B cell (primary cell): ENCODE measurements at regions not wholly inside any gene's neighbourhood (a gene's known extent, or its start where the extent isn't known, plus 50 kb on each side); places are given as distances from the start of the nearest gene placed in this dataset.

Experiments used
- ATAC-seq: fragments of 200-7000 bp; cut with Tn5 transposase; one replicate; pipeline ENCODE4 v1.10.0; 2021; ENCODE audit warnings: low read depth, mild to moderate bottlenecking, moderate number of reproducible peaks, moderate library complexity
- CTCF ChIA-PET: fragments of 350-600 bp; sonication (Branson Sonifier 250); formaldehyde crosslinking; loops from one replicate; lab custom pipeline; 2021; ENCODE audit warnings: antibody characterized with exemption, inconsistent platforms; lab: Charles Lee
- POLR2A ChIA-PET: fragments of 350-600 bp; sonication (Branson Sonifier 250); formaldehyde crosslinking; loops from one replicate; lab custom pipeline; 2021; ENCODE audit warnings: antibody characterized with exemption; lab: Charles Lee
- DNase-seq: peaks from one replicate; pipeline ENCODE4 v3.0.0; 2013
- H2AFZ ChIP-seq: 2 replicates; pipeline ENCODE4 v1.6.1; 2012; ENCODE audit warnings: mild to moderate bottlenecking, low read depth, low read length; ENCODE audit not compliant: insufficient read depth, poor library complexity, severe bottlenecking
- H3K27ac ChIP-seq, 2 donors: 1 replicate in 1 of 2; 2 replicates in 1 of 2; pipeline ENCODE4 v1.5.1; 2012 to 2013; ENCODE audit warnings: low read length in 2 of 2, mild to moderate bottlenecking in 2 of 2, moderate library complexity in 1 of 2
- H3K27me3 ChIP-seq, 4 experiments: fragments of 200-600 bp in 1 of 4; sonication (generic) in 1 of 4; replicated peaks in 1 of 4; 1 replicate in 2 of 4; 2 replicates in 2 of 4; pipeline versions ENCODE4 v1.6.1 to v1.7.0; 2013 to 2016; ENCODE audit warnings: low read length in 3 of 4, mild to moderate bottlenecking in 2 of 4, mixed read lengths in 1 of 4, moderate library complexity in 1 of 4; ENCODE audit not compliant: insufficient read depth in 4 of 4, control insufficient read depth in 3 of 4; ENCODE audit errors: control extremely low read depth in 1 of 4
- H3K36me3 ChIP-seq, 2 experiments: replicated peaks in 1 of 2; 1 replicate in 1 of 2; 2 replicates in 1 of 2; pipeline versions ENCODE4 v1.6.1 to v1.7.1; 2013; ENCODE audit warnings: low read length in 1 of 2; ENCODE audit not compliant: insufficient read depth in 2 of 2, control insufficient read depth in 1 of 2; ENCODE audit errors: control extremely low read depth in 1 of 2, extremely low read depth in 1 of 2
- H3K4me1 ChIP-seq, 2 donors: fragments of 200-600 bp in 1 of 2; sonication (generic) in 1 of 2; 1 replicate in 1 of 2; 2 replicates in 1 of 2; pipeline versions ENCODE4 v1.5.1 to v1.6.1; 2013 to 2017; ENCODE audit warnings: low read length in 2 of 2; ENCODE audit not compliant: control insufficient read depth in 2 of 2, insufficient read depth in 2 of 2
- H3K4me2 ChIP-seq: replicated peaks from 2 replicates; pipeline ENCODE3; 2012; ENCODE audit warnings: mild to moderate bottlenecking, low read depth, low read length; ENCODE audit not compliant: poor library complexity, severe bottlenecking
- H3K4me3 ChIP-seq, 5 experiments: fragments of 200-600 bp in 1 of 5; sonication (generic) in 1 of 5; 1 replicate in 3 of 5; 2 replicates in 2 of 5; pipeline versions ENCODE4 v1.5.1 to v1.7.0; 2011 to 2016; ENCODE audit warnings: low read length in 4 of 5, mild to moderate bottlenecking in 4 of 5, low read depth in 2 of 5, control low read depth in 1 of 5, moderate library complexity in 1 of 5; ENCODE audit not compliant: insufficient read depth in 1 of 5; ENCODE audit errors: control extremely low read depth in 1 of 5, extremely low read depth in 1 of 5
- H3K79me2 ChIP-seq: fragments of 200-600 bp; sonication (generic); one replicate; pipeline ENCODE4 v1.6.0; 2016; ENCODE audit warnings: low read length; ENCODE audit not compliant: control insufficient read depth, insufficient read depth
- H3K9ac ChIP-seq: fragments of 200-600 bp; sonication (generic); 2 replicates; pipeline ENCODE4 v1.6.1; 2017; ENCODE audit warnings: mild to moderate bottlenecking, low read length, moderate library complexity
- H3K9me3 ChIP-seq, 3 donors: one replicate each; pipeline versions ENCODE4 v1.6.1 to v1.7.1; 2013; ENCODE audit warnings: low read length in 2 of 3; ENCODE audit not compliant: control insufficient read depth in 2 of 3, insufficient read depth in 1 of 3; ENCODE audit errors: control extremely low read depth in 1 of 3
- H4K20me1 ChIP-seq: 2 replicates; pipeline ENCODE4 v1.6.0; 2012; ENCODE audit warnings: mild to moderate bottlenecking, low read length; ENCODE audit not compliant: insufficient read depth, control insufficient read depth, poor library complexity, severe bottlenecking
- H3K27ac Mint-ChIP-seq: one replicate; pipeline ENCODE4 v1.8.0; 2021; ENCODE audit warnings: mixed read lengths
- H3K27me3 Mint-ChIP-seq: one replicate; pipeline ENCODE4 v1.8.0; 2021; ENCODE audit warnings: mixed read lengths
- H3K4me1 Mint-ChIP-seq: one replicate; pipeline ENCODE4 v1.8.0; 2021; ENCODE audit warnings: mixed read lengths
- H3K4me3 Mint-ChIP-seq: one replicate; pipeline ENCODE4 v1.8.0; 2021; ENCODE audit warnings: mixed read lengths
- H3K9me3 Mint-ChIP-seq: one replicate; pipeline ENCODE4 v1.8.0; 2022; ENCODE audit warnings: mixed read lengths; ENCODE audit not compliant: insufficient read depth
- CTCF ChIP-seq: fragments of 200-600 bp; IDR thresholded peaks from one replicate; pipeline ENCODE4 v1.8.0; 2022; ENCODE audit warnings: antibody characterized with exemption, mild to moderate bottlenecking
- EZH2 ChIP-seq: IDR thresholded peaks from 2 replicates; pipeline ENCODE4 v1.6.1; 2012; ENCODE audit warnings: borderline replicate concordance, low read depth, mild to moderate bottlenecking, moderate library complexity, low read length; ENCODE audit not compliant: insufficient read depth, poor library complexity, severe bottlenecking
- whole genome bisulfite sequencing: methylation state at CpG from one replicate; pipeline ENCODE4 v1.1.5; 2013; ENCODE audit warnings: missing lambda C conversion rate; ENCODE audit not compliant: insufficient coverage; 5-methylcytosine and 5-hydroxymethylcytosine counted together
- intact Hi-C: fragments of 100-400 bp; cut with micrococcal nuclease; formaldehyde crosslinking; loops from one replicate; pipeline ENCODE4 v1.10.0; 2022

- no peaks in the 10 kb centered on the region for H3K4me1 ChIP-seq
- no peak overlapping the region for H2AFZ ChIP-seq
- ATAC-seq (no peak), DNase-seq (no peak)
- Mint-ChIP-seq H3K27ac (no peak overlapping the region), H3K4me3 (no peak overlapping the region), H3K27me3 (peaks cover 30% of the 10 kb centered on the region), H3K9me3 (peaks cover 8% of the 10 kb centered on the region), H3K4me1 (no peaks in the 10 kb centered on the region)
- CTCF ChIA-PET = no interaction called here
- no peak overlapping the region for H3K4me3 ChIP-seq
- no peak overlapping the region for H3K4me2 ChIP-seq
- intact Hi-C loops = no loop called here
- POLR2A ChIA-PET = no interaction called here
- TF ChIP-seq EZH2 = no peak
- TF ChIP-seq CTCF = no peak
- no peak overlapping the region for H3K27ac ChIP-seq
- 62% methylated on average over 4 of the region's 11 CpGs for WGBS
- no peak overlapping the region for H3K9ac ChIP-seq
- H4K20me1 ChIP-seq = no peaks in the 10 kb centered on the region
- H3K79me2 ChIP-seq = no peaks in the 10 kb centered on the region
- H3K27me3 ChIP-seq = peaks cover 0 to 6% (median 0%) of the 10 kb centered on the region in 4 experiments
- H3K9me3 ChIP-seq = peaks cover 0 to 13% (median 2%) of the 10 kb centered on the region in 3 donors
- H3K36me3 ChIP-seq = no peaks in the 10 kb centered on the region
Observed at GRCh38 chr11:116533186-116533825, 239.5 kb downstream of the BUD13 start.

- no peak for ATAC-seq
- no peak overlapping the region for H3K4me3 Mint-ChIP-seq
- H3K9me3 ChIP-seq = peaks cover 0 to 21% (median 2%) of the 10 kb centered on the region in 3 donors
Observed at GRCh38 chr11:116532066-116532465, 240.7 kb downstream of the BUD13 start.

More at GRCh38 chr11:116532066-116532465, 240.7 kb downstream of the BUD13 start:
- POLR2A ChIA-PET = no interaction called here
- Mint-ChIP-seq H3K9me3 (peaks cover 8% of the 10 kb centered on the region), H3K27ac (no peak overlapping the region), H3K27me3 (peaks cover 30% of the 10 kb centered on the region), H3K4me1 (no peaks in the 10 kb centered on the region)
- H2AFZ ChIP-seq = no peak overlapping the region
- 90% methylated on average over 6 of the region's 8 CpGs for WGBS
- H3K36me3 ChIP-seq = no peaks in the 10 kb centered on the region
- H3K27me3 ChIP-seq = peaks cover 0 to 6% (median 0%) of the 10 kb centered on the region in 4 experiments
- H3K4me2 ChIP-seq = no peak overlapping the region
- DNase-seq = no peak
- intact Hi-C loops = no loop called here
- H3K9ac ChIP-seq = no peak overlapping the region
- TF ChIP-seq CTCF = no peak
- TF ChIP-seq EZH2 = no peak
- H3K4me3 ChIP-seq = no peak overlapping the region
- H3K4me1 ChIP-seq = no peaks in the 10 kb centered on the region
- H4K20me1 ChIP-seq = no peaks in the 10 kb centered on the region
- CTCF ChIA-PET = no interaction called here
- no peaks in the 10 kb centered on the region for H3K79me2 ChIP-seq
- H3K27ac ChIP-seq = no peak overlapping the region
